GM18505 (cell line): ENCODE measurements at regions not wholly inside any gene's neighbourhood (a gene's known extent, or its start where the extent isn't known, plus 50 kb on each side); places are given as distances from the start of the nearest gene placed in this dataset.

Experiments used
- ATAC-seq: cut with Tn5 transposase; IDR thresholded peaks from one replicate; pipeline ENCODE4 v1.9.1; 2021; ENCODE audit not compliant: unreplicated experiment
- POLR2A ChIP-seq: IDR thresholded peaks from 4 replicates; pipeline ENCODE4 v1.6.1; 2011; ENCODE audit warnings: borderline replicate concordance; ENCODE audit not compliant: insufficient read depth, insufficient read length; ENCODE audit errors: extremely low read depth

GRCh38 chr10:43965918-43966570 is 317.4 kb upstream of the ZNF32 start:
- TF ChIP-seq POLR2A = no peak
- no peak for ATAC-seq

- no peak for ATAC-seq
- TF ChIP-seq POLR2A = no peak
Observed at GRCh38 chr10:43965033-43965917, 316.6 kb upstream of the ZNF32 start.

- ATAC-seq = no peak
- TF ChIP-seq POLR2A = no peak
Observed at GRCh38 chr10:43964486-43964885, 315.8 kb upstream of the ZNF32 start.

GRCh38 chr10:43963793-43964425 is 315.2 kb upstream of the ZNF32 start:
- no peak for TF ChIP-seq POLR2A
- no peak for ATAC-seq

- no peak for TF ChIP-seq POLR2A
- no peak for ATAC-seq
Observed at GRCh38 chr10:43963379-43963778, 314.7 kb upstream of the ZNF32 start.

GRCh38 chr10:43962346-43963191 is 313.9 kb upstream of the ZNF32 start:
- no peak for TF ChIP-seq POLR2A
- ATAC-seq = no peak

GRCh38 chr10:43961523-43962345 is 313.1 kb upstream of the ZNF32 start:
- TF ChIP-seq POLR2A = no peak
- ATAC-seq = no peak

GRCh38 chr10:43960981-43961380 is 312.3 kb upstream of the ZNF32 start:
- no peak for ATAC-seq
- TF ChIP-seq POLR2A = no peak

GRCh38 chr10:43960477-43960876 is 311.8 kb upstream of the ZNF32 start:
- no peak for TF ChIP-seq POLR2A
- ATAC-seq = no peak

- TF ChIP-seq POLR2A = no peak
- ATAC-seq = no peak
Observed at GRCh38 chr10:43960135-43960415, 311.4 kb upstream of the ZNF32 start.

GRCh38 chr10:43959364-43960134 is 310.9 kb upstream of the ZNF32 start:
- no peak for ATAC-seq
- no peak for TF ChIP-seq POLR2A

- no peak for ATAC-seq
Observed at GRCh38 chr10:43958964-43959363, 310.3 kb upstream of the ZNF32 start.

More at GRCh38 chr10:43958964-43959363, 310.3 kb upstream of the ZNF32 start:
- no peak for TF ChIP-seq POLR2A
